ENCODE measurements at regions not wholly inside any gene's neighbourhood (a gene's known extent, or its start where the extent isn't known, plus 50 kb on each side); places are given as distances from the start of the nearest gene placed in this dataset.

GRCh38 chr2:42858140-42859005 is 66.0 kb upstream of the HAAO start:
- Mint-ChIP-seq H3K9me3 (no peaks in the 10 kb centered on the region), H3K27ac (no peak overlapping the region), H3K36me3 (ENCODE audit: low read depth) (no peaks in the 10 kb centered on the region), H3K27me3 (no peaks in the 10 kb centered on the region), H3K4me3 (no peak overlapping the region), H3K4me1 (ENCODE audit: low read depth) (no peaks in the 10 kb centered on the region)
- intact Hi-C loops (cut with micrococcal nuclease) = no loop called here
- DNase-seq = peak; percentile 6
- ATAC-seq = peak; percentile 30
- CTCF ChIA-PET = interaction anchor here (0.9 to 4.3 kb wide), 25 partner anchors 9 to 683 kb away, joined by 3 to 36 read pairs (median 7); no protein-coding TSS in a partner anchor
- POLR2A ChIA-PET = interaction anchor here (0.6 kb wide), 1 partner anchor 152 kb away, joined by 4 read pairs; no protein-coding TSS in a partner anchor
- no peak for TF ChIP-seq CTCF (IDR thresholded peaks at IDR 0.05)

GRCh38 chr2:42856891-42857632 is 64.7 kb upstream of the HAAO start:
- H3K9me3 Mint-ChIP-seq = no peaks in the 10 kb centered on the region
- no peak overlapping the region for H3K4me3 Mint-ChIP-seq
- intact Hi-C loops (cut with micrococcal nuclease) = no loop called here
- ChIA-PET CTCF (interaction anchor here (0.8 to 4.3 kb wide), 5 partner anchors 8 to 372 kb away, joined by 3 to 36 read pairs (median 7); no protein-coding TSS in a partner anchor), POLR2A (interaction anchor here (0.6 kb wide), 1 partner anchor 33 kb away, joined by 3 read pairs; no protein-coding TSS in a partner anchor)
- ATAC-seq (no peak), DNase-seq (no peak)
- no peak overlapping the region for H3K27ac Mint-ChIP-seq
- H3K36me3 Mint-ChIP-seq (ENCODE audit: low read depth) = no peaks in the 10 kb centered on the region
- H3K4me1 Mint-ChIP-seq (ENCODE audit: low read depth) = no peaks in the 10 kb centered on the region
- no peaks in the 10 kb centered on the region for H3K27me3 Mint-ChIP-seq
- TF ChIP-seq CTCF (IDR thresholded peaks at IDR 0.05) = no peak

GRCh38 chr2:42856106-42856860 is 63.9 kb upstream of the HAAO start:
- no peak overlapping the region for H3K27ac Mint-ChIP-seq
- no peak for TF ChIP-seq CTCF (IDR thresholded peaks at IDR 0.05)
- DNase-seq (no peak), ATAC-seq (no peak)
- POLR2A ChIA-PET = interaction anchor here (0.6 kb wide), 1 partner anchor 34 kb away, joined by 3 read pairs; no protein-coding TSS in a partner anchor
- H3K4me3 Mint-ChIP-seq = no peak overlapping the region
- H3K9me3 Mint-ChIP-seq = no peaks in the 10 kb centered on the region
- CTCF ChIA-PET = interaction anchor here (0.8 to 4.3 kb wide), 3 partner anchors 27 to 373 kb away, joined by 5 to 36 read pairs (median 7); no protein-coding TSS in a partner anchor
- no peaks in the 10 kb centered on the region for H3K36me3 Mint-ChIP-seq (ENCODE audit: low read depth)
- H3K27me3 Mint-ChIP-seq = no peaks in the 10 kb centered on the region
- intact Hi-C loops (cut with micrococcal nuclease) = no loop called here
- no peaks in the 10 kb centered on the region for H3K4me1 Mint-ChIP-seq (ENCODE audit: low read depth)

GRCh38 chr2:42855221-42855970 is 63.0 kb upstream of the HAAO start:
- H3K4me1 Mint-ChIP-seq (ENCODE audit: low read depth) = no peaks in the 10 kb centered on the region
- CTCF ChIA-PET = interaction anchor here (1.3 kb wide), 1 partner anchor 27 kb away, joined by 3 read pairs; no protein-coding TSS in a partner anchor
- intact Hi-C loops (cut with micrococcal nuclease) = no loop called here
- no peaks in the 10 kb centered on the region for H3K27me3 Mint-ChIP-seq
- DNase-seq = no peak
- POLR2A ChIA-PET = no interaction called here
- TF ChIP-seq CTCF (IDR thresholded peaks at IDR 0.05) = no peak
- H3K27ac Mint-ChIP-seq = no peak overlapping the region
- ATAC-seq = no peak
- no peaks in the 10 kb centered on the region for H3K36me3 Mint-ChIP-seq (ENCODE audit: low read depth)
- H3K4me3 Mint-ChIP-seq = no peak overlapping the region
- no peaks in the 10 kb centered on the region for H3K9me3 Mint-ChIP-seq

All from activated CD8-positive, alpha-beta T cell treated with anti-CD3 and anti-CD28 coated beads for 36 hours (primary cell).